ENCODE measurements at regions not wholly inside any gene's neighbourhood (a gene's known extent, or its start where the extent isn't known, plus 50 kb on each side); places are given as distances from the start of the nearest gene placed in this dataset.

DNA sequence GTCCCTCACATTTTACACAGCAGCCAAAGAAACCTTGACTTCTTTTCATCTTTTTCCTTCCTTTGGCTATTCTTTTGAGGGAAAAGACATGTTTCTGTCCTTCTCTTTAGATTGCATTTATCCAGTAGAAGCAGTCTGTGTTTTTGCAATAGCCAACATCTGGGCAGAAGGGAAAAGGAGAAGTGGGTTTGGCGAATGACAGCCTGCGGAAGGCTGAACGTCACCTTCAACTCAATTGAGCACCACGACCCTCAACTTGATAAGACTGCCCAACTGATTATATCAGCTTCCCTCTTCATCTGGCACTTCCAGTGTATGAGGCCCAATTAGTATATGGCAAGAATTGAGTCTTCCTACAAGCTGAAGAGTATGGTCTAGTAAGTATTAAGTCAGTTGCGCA is 1997.6 kb upstream of the WWC1 start:
- TF ChIP-seq POLR2A (IDR thresholded peaks at IDR 0.05; ENCODE audit: low read length) (no peak), GATA1 (IDR thresholded peaks at IDR 0.05; ENCODE audit: low read depth, low read length) (no peak)
